ENCODE measurements at regions not wholly inside any gene's neighbourhood (a gene's known extent, or its start where the extent isn't known, plus 50 kb on each side); places are given as distances from the start of the nearest gene placed in this dataset.

- TF ChIP-seq CTCF (conservative IDR thresholded peaks at IDR 0.05; ENCODE audit: low read depth, low read length) (no peak), EZH2phosphoT487 (IDR thresholded peaks at IDR 0.05; ENCODE audit: borderline replicate concordance, low read length) (no peak), EZH2 (IDR thresholded peaks at IDR 0.05; ENCODE audit: low read length, unreplicated experiment) (no peak)
Observed at GRCh38 chr14:53655080-53655785, 301.4 kb downstream of the BMP4 start.

Measured in PC-3 (cell line).